ENCODE measurements at regions not wholly inside any gene's neighbourhood (a gene's known extent, or its start where the extent isn't known, plus 50 kb on each side); places are given as distances from the start of the nearest gene placed in this dataset.
A peak's percentile ranks its signal among the peaks of the same experiment; 100 is the strongest.

GRCh38 chr2:199025146-199025545, 432.6 kb downstream of the SATB2 start:
- H4K20me1 ChIP-seq (ENCODE audit: insufficient read depth): no peaks in the 10 kb centered on the region
- no peaks in the 10 kb centered on the region for H3K36me3 ChIP-seq (replicated peaks in 1 of 2; ENCODE audit: control insufficient read depth in 1 of 2, insufficient read depth in 2 of 2, low read length in 1 of 2)
- no peaks in the 10 kb centered on the region for H3K9me2 ChIP-seq
- H3K9ac ChIP-seq: no peak overlapping the region
- no peak overlapping the region for H2AFZ ChIP-seq (ENCODE audit: low read depth)
- 3% methylated on average over 3 of the region's 3 CpGs for WGBS (ENCODE audit: low lambda C conversion rate)
- no peaks in the 10 kb centered on the region for H3K79me2 ChIP-seq (ENCODE audit: insufficient read depth)
- no peak overlapping the region for H3K27ac ChIP-seq (ENCODE audit: low read depth in 2 of 2, low read length in 1 of 2)
- CTCF ChIA-PET: no interaction called here
- POLR2A ChIA-PET: no interaction called here
- DNase-seq: no peak
- no peak overlapping the region for H3K4me2 ChIP-seq
- no peak overlapping the region for H3K4me3 ChIP-seq (ENCODE audit: low read depth in 2 of 2, low read length in 1 of 2)
- no peaks in the 10 kb centered on the region for H3F3A ChIP-seq (replicated peaks; ENCODE audit: insufficient read depth)
- H3K9me3 ChIP-seq: no peaks in the 10 kb centered on the region
- H3K4me1 ChIP-seq (ENCODE audit: control insufficient read depth in 1 of 2, insufficient read depth in 2 of 2, low read depth in 1 of 2, low read length in 1 of 2): no peaks in the 10 kb centered on the region
- no peaks in the 10 kb centered on the region for H3K27me3 ChIP-seq (ENCODE audit: insufficient read depth)
- TF ChIP-seq, protein P1, sequence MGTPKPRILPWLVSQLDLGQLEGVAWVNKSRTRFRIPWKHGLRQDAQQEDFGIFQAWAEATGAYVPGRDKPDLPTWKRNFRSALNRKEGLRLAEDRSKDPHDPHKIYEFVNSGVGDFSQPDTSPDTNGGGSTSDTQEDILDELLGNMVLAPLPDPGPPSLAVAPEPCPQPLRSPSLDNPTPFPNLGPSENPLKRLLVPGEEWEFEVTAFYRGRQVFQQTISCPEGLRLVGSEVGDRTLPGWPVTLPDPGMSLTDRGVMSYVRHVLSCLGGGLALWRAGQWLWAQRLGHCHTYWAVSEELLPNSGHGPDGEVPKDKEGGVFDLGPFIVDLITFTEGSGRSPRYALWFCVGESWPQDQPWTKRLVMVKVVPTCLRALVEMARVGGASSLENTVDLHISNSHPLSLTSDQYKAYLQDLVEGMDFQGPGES (IDR thresholded peaks at IDR 0.05; ENCODE audit: low read depth, low read length): no peak

DNA sequence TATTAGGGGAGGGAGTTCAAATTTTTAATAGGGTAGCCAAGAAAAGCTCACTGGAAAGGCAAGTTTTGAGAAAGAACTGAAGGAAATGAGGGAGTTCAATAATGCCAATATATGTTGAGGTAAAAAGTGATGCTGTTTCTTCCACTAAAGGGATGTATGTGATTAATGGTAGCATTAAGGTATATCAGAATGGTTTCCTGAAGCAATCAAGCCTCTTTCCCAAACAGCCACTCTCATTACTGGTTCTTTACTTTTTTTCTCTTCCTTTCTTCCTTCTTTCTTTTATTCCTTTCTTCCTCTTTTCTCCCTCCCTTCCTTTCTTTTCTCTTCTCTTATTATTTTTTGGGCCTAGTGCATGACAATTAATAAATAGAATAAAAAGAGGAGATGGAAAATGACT, 433.5 kb downstream of the SATB2 start:
- no peak overlapping the region for H3K4me3 ChIP-seq (ENCODE audit: low read depth in 2 of 2, low read length in 1 of 2)
- DNase-seq: no peak
- H3K27ac ChIP-seq (ENCODE audit: low read depth in 2 of 2, low read length in 1 of 2): no peak overlapping the region
- H3K79me2 ChIP-seq (ENCODE audit: insufficient read depth): no peaks in the 10 kb centered on the region
- H3F3A ChIP-seq (replicated peaks; ENCODE audit: insufficient read depth): no peaks in the 10 kb centered on the region
- no peaks in the 10 kb centered on the region for H3K4me1 ChIP-seq (ENCODE audit: control insufficient read depth in 1 of 2, insufficient read depth in 2 of 2, low read depth in 1 of 2, low read length in 1 of 2)
- no peaks in the 10 kb centered on the region for H3K9me3 ChIP-seq
- no peaks in the 10 kb centered on the region for H3K36me3 ChIP-seq (replicated peaks in 1 of 2; ENCODE audit: control insufficient read depth in 1 of 2, insufficient read depth in 2 of 2, low read length in 1 of 2)
- ChIA-PET POLR2A (no interaction called here), CTCF (interaction anchor here (1.1 kb wide), 1 partner anchor 24 kb away, joined by 4 read pairs; no protein-coding TSS in a partner anchor)
- no peaks in the 10 kb centered on the region for H3K27me3 ChIP-seq (ENCODE audit: insufficient read depth)
- H3K9ac ChIP-seq: no peak overlapping the region
- no peak overlapping the region for H3K4me2 ChIP-seq
- H2AFZ ChIP-seq (ENCODE audit: low read depth): no peak overlapping the region
- H4K20me1 ChIP-seq (ENCODE audit: insufficient read depth): no peaks in the 10 kb centered on the region
- H3K9me2 ChIP-seq: no peaks in the 10 kb centered on the region
- TF ChIP-seq TCF12 (IDR thresholded peaks at IDR 0.05): no peak
- TF ChIP-seq, protein P2, sequence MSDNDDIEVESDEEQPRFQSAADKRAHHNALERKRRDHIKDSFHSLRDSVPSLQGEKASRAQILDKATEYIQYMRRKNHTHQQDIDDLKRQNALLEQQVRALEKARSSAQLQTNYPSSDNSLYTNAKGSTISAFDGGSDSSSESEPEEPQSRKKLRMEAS (IDR thresholded peaks at IDR 0.05; ENCODE audit: low read depth): no peak
- TF ChIP-seq MXI1 (IDR thresholded peaks at IDR 0.05; ENCODE audit: low read depth, low read length): no peak

DNA sequence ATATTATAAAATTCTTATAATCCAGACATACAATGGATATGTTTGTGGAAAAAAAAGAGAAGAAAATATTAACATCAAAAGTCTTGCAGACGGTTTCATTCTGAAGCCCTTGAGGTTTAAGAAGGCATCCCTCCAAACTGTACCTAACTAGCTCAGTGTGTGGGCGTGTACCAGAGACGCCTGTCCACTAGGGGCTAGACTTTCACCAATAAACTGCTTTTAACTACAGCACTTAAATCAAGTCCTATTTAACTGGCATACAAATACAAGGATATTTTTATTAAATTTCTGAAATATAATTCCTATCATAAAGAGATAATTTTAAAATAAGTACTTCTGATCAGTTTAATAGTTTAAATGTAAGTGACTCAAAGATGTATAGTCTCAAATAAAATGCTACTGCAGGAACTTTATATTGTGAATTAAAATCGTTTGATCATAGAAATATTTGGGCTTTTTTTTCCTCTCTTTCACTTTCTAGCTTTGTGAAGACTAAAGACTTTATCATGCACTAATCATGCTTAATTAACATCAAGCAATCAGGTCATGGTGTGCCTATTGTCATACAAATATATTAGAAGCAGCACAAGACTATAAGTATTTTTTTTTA, 437.7 kb downstream of the SATB2 start:
- H3K79me2 ChIP-seq (ENCODE audit: insufficient read depth): no peaks in the 10 kb centered on the region
- peak; percentile 33 for TF ChIP-seq RAD21 (IDR thresholded peaks at IDR 0.05; ENCODE audit: low read length)
- peak; percentile 49 for TF ChIP-seq CTCF (IDR thresholded peaks at IDR 0.05)
- no peak for TF ChIP-seq SIN3A (IDR thresholded peaks at IDR 0.05; ENCODE audit: borderline replicate concordance, low read depth, low read length)
- H3K27ac ChIP-seq (ENCODE audit: low read depth in 2 of 2, low read length in 1 of 2): no peak overlapping the region
- no peak overlapping the region for H3K4me2 ChIP-seq
- no peaks in the 10 kb centered on the region for H4K20me1 ChIP-seq (ENCODE audit: insufficient read depth)
- DNase-seq: peak; percentile 3
- no peaks in the 10 kb centered on the region for H3K36me3 ChIP-seq (replicated peaks in 1 of 2; ENCODE audit: control insufficient read depth in 1 of 2, insufficient read depth in 2 of 2, low read length in 1 of 2)
- POLR2A ChIA-PET: no interaction called here
- H3K9ac ChIP-seq: no peak overlapping the region
- CTCF ChIA-PET: interaction anchor here (1.5 kb wide), 1 partner anchor 9 kb away, joined by 3 read pairs; no protein-coding TSS in a partner anchor
- no peak overlapping the region for H2AFZ ChIP-seq (ENCODE audit: low read depth)
- WGBS (ENCODE audit: low lambda C conversion rate): 6% methylated on average over 4 of the region's 4 CpGs
- no peaks in the 10 kb centered on the region for H3K9me3 ChIP-seq
- H3K4me1 ChIP-seq (ENCODE audit: control insufficient read depth in 1 of 2, insufficient read depth in 2 of 2, low read depth in 1 of 2, low read length in 1 of 2): no peaks in the 10 kb centered on the region
- H3K9me2 ChIP-seq: no peaks in the 10 kb centered on the region
- no peaks in the 10 kb centered on the region for H3F3A ChIP-seq (replicated peaks; ENCODE audit: insufficient read depth)
- H3K4me3 ChIP-seq (ENCODE audit: low read depth in 2 of 2, low read length in 1 of 2): peak overlapping the region in 1 of 2 experiments; percentile 19; a peak in 1 of 4 replicates
- H3K27me3 ChIP-seq (ENCODE audit: insufficient read depth): no peaks in the 10 kb centered on the region
